Fibroblast of gingiva (primary cell): ENCODE measurements at regions not wholly inside any gene's neighbourhood (a gene's known extent, or its start where the extent isn't known, plus 50 kb on each side); places are given as distances from the start of the nearest gene placed in this dataset.
"Not testable (repeated sequence)": the region's sequence is repeated elsewhere in the genome, so short reads cannot be mapped to it uniquely, and the experiment has no call there.

Experiments
- DNase-seq: peaks from one replicate; pipeline ENCODE4 v3.0.0-alpha.2; 2011; ENCODE audit warnings: low read depth

DNA sequence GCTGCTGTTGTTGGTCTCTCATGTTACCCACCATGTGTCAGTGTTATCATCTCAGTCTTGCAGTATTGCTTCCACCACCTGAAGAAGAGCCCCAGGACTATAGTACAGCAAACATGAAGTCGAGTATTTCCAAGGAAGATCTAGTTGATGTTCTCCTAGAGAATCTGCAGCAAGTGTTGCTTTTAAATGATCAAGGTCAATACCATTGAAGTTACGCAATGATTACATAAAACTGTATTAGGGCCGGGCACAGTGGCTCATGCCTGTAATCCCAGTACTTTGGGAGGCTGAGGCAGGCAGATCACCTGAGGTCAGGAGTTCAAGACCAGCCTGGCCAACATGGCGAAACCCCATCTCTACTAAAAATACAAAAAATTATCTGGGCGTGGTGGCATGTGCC is 173.9 kb downstream of the TJP1 start:
- DNase-seq, result not testable (repeated sequence)

DNA sequence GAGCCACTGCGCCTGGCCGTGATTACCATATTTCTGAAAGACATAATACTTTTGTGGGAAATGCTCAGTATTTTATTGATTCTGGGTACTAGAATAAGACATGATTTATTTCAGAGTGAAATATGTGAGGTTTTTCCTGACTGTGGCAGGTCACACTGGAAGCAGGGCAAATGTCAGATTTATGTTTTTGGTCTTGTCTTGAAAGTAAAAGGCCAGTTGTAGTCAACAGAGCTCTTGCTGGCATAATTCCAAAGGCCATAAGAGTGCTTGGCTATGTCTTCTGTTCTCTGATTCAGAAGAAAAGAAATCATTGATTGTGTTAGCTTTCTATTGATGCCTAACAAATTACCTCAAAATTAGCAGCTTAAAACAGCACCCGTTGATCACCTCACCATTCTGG is 176.4 kb downstream of the TJP1 start:
- DNase-seq, result no peak

DNA sequence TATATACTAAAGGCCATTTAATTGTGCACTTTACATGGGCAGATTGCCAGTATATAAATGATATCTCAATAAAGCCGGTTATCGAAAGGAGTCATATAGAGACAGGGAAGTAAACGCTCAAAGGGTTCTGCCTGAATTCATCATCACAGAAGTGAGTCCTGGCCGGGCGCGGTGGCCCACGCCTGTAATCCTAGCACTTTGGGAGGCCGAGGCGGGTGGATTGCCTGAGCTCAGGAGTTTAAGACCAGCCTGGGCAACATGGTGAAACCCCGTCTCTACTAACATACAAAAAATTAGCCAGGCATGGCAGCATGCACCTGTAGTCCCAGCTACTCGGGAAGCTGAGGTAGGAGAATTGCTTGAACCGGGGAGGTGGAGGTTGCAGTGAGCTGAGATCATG is 177.9 kb downstream of the TJP1 start:
- not testable (repeated sequence) for DNase-seq

DNA sequence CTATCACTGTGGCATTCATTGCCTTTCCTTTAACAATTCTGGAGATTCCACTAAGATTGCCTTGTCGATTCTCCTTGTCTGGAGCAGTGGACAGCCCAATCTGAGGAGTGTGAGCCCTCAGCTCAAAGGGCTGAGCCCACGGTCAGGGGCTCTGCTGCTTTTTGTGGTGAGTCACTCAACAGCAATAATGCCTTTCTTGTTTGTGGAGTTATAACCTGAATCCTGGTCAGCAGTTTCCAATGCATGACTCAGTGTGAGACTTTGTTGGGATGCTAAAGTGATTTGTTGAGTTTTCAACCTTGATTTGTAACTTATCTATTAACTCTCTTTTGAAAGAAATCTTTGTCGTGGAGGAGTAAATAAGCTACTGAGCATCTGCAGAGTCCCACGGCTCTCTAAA is 183.5 kb downstream of the TJP1 start:
- no peak for DNase-seq

DNA sequence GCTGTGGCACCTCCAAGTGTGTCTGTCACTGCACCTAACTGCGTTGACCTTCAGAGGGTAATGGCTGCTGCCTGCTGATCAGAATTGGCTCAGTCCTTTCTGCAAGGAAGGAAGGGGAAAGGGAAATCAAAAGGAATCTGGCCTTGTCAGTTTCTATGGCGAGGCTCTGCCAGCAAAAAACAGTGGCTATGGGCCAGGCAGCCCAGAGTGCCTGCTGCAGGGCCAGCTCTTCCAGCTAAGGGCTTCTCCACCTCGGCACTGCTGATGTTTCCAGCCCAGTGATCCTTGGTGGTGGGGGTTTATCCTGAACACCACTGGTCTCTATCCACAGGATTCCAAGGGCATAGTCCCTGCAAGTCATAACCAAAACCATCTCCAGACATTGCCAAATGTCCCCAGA is 184.3 kb downstream of the TJP1 start:
- DNase-seq, result no peak

DNA sequence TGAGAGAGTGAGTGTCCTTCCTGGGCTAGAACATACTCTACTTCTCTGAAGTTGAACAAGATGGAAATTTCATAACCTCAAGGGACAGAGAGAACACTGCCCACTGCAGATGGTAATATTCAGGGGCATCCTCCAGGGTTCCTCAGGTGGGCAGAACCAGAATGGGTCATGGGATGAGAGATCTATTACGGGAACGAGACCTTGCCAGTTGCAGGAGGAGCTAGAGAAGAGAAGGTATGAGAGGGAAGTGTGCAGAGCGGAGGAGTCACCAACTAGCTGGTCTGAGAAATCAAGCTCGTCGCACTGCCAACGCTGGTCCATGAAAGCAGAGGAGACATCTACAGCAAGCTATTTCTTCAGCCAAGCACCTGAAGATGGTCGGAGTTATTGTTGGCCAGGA is 184.7 kb downstream of the TJP1 start:
- no peak for DNase-seq

DNA sequence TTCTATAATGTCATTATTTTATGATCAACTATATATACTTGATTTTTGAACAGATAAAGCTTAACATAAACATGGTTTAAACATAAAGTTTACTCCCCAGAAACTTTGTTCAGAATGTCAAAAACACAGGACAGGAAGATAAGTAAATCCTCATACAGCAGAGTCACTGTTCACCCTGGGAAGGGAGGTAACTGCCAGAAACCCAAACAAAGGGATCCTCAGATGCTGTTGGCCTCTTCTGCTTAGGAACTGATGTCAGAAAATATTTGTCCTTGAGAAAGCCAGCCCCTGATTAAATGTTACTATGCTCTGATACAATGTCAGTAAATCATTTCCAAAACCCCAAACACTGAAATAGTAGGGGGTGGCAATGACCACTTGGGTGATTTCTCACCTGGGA is 185.3 kb downstream of the TJP1 start:
- DNase-seq, result no peak

DNA sequence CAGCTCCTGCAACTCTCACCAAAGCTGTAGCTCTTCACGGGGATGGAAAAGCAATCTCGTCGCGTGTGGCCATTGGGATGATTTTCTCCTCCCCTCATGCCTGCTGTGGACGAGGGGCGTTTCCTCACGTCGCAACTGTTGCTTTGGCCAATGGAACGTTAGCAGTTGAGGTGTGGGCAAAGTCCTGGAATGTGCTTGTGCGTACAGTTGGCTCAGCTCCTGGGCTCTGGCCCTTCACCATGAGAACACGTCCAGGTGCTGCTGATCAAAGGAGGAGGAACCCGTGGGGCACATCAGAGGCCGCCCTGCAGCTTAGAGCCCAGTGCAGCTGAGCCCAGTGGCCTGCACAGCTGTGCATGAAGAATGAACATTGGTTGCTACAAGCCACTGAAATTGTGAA is 186.1 kb downstream of the TJP1 start:
- no peak for DNase-seq

DNA sequence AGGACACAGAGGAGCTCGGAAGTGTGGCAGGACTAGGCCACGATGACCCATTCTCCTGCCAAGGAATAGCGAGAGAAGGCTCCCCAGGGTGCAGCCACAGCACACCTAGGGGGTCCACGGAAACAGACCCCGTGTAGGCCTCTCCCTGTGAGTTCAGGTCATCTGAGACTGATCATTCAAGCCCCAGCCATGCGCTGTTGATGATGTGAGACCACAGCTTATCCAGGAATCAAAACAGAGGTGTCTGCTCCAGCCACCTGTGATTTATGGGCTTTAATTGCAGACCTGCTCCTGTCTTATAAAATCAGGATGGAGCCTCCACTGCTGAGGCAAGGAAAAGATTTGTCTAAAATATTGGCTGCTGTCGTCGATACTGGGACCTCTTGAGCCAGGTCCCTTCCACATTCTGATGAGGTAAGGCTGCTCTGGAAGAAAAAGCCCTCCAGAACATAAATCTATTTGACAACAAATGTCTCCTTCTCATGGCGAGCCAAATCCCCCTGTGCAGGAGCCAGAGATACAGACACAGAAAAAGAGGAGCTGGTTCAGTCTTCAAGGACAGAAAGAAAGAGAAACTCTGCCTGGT is 186.7 kb downstream of the TJP1 start:
- DNase-seq, result no peak

DNA sequence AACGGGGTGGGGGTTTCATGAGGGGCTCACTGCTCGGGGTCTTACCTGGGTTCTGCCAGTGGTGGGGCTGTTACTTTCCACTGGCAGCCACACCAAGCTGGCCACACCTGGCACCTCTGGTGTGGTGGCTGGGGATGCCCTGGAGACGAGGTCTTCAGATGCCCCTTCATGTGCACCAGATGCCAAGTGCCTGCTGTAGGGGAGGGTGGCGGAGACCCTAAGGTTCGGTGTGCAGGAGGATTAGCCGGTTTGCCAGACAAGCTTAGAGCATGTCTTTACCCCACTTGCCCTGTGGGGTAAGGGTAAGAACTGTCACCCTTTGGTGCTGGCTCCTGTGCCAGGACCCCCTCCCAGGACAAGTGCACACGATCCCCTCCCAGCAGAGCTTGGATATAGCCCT is 188.3 kb downstream of the TJP1 start:
- no peak for DNase-seq

DNA sequence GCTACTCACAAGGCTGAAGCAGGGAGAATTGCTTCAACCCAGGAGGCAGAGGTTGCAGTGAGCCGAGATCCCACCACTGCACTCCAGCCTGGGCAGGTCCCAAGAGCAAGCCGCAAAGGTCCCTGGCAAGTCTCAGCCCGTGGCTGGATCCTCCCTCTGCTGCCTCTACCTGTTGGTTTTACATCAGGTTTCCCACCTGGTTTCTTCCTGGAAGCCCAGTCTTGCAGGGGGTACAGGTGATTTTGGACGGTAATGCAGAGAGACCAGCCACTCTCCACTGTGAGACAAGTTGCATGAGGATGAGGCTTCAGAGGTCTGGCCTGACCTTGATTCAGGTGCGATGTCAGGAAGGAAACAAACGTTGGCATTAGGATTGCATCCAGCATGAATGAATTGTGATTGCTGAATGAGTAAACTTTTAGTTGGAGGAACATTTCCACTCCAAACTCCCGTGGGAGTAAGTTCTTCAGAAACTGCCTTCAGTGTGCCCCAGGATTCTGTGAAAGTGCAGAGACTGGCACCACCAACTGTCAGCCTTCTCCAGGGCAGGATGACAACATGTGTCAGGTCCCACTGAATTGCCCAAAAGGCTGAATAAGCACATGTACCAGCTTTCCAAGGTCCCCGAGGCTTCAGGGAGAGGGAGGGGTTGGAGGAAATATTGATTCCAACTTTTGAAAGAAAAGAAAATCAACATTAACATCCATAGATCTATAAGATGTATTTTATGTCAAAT is 189.4 kb downstream of the TJP1 start:
- no peak for DNase-seq

DNA sequence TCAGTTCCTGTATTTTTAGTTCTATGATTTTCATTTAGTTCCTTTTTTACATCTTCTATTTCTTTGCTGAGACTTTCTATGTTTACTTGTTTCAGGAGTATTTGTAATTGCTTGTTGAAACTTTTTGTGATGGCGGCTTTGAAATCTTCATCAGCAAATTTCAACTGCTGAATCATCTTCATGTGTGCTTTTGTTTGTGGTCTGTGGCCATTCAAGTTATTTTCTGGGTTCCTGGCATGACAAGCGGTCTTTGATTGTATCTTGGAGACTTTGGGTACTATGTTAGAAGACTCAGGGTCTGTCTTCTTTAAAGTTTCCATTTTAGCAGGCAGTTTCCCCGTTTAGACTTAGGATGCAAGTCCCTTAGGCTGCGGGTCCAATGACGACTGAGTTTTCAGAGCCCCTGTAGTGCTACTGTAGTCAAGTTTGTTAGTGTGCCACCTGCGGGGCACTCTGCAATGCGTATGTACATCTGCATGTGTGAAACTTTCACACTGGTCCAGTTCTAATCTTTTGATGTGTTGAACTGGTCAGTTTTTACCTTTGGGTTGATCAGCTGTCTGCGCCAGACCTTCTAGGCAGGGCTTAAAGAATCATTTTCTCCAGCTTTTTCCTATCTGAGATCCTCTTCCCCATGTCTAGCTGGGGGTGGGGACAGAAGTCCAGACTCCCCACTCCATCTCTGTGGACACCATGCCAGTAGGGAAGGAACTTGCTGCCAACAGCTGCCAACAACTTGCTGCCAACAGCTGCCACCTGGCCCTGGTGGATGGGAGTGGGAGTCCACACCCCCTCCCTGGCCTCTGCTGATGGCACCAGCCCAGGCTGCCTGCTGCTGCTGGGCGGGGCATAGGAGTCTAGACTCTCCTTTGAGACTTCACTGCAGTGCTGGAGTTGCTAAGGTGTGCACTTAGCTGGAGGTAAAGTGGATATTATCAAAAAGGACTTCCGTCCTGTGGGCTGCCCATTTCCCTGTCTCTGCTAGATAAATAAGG is 190.9 kb downstream of the TJP1 start:
- DNase-seq, result no peak

DNA sequence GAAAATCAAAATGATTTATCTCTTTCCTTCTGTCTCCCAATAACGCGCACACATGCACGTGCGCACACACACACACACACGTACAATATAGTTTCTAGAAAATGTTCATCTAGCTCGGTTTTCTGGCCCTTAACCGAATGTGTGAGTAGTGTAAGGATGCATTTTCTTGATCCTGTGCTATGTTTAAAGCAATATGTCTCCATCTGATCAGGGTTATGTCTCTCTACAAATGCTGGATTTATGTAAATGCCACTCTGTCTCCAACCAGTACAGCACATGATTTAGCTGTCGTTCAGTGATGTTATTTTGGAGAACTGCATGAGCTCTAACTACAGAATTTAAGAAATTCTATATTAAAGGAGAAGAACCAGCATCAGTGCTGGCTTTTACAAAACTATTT is 198.0 kb downstream of the TJP1 start:
- DNase-seq, result no peak

DNA sequence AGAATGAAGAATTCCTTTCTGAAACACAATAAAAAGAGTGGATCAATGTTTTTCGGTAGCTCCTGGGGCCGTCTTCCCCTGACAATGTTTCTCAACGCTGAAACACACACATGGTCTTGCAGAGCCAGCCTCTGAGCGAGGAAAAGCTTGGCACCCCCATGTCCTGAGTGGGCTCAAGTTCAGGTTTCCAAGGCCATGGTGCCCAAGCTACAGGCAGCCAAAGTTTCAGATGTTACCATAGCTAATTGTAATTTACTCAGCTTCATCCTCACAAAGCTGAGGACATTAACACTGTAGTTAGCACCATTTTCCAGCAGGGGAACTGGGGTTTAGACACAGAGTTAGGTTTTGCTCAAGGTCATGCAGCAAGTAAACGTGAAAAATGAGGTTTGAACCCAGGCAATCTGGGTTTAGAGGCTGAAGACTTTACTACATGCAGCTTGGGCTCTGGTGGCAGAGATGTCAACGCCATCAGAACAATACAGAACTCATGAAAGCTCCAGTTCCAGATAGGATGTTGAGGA is 199.1 kb downstream of the TJP1 start:
- no peak for DNase-seq

DNA sequence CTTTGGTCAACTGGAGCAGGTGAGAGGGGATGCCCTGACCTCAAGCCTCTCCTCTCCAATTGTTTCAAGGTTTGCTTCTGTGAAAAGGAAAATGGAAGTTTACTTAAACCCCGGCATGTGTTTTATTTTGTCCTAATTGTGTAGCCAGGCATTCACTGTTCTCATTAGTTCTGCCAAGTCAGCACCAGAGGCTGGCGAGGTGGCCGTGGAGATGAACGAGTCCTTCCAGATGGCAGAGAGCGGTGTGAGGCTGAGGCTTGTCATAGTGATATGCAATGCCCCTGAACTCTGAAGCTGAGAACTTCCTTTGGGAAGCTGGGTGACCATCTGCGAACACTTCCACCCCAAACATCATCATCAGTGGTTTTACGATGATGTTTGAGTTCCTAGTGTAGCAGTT is 199.6 kb downstream of the TJP1 start:
- DNase-seq, result no peak

DNA sequence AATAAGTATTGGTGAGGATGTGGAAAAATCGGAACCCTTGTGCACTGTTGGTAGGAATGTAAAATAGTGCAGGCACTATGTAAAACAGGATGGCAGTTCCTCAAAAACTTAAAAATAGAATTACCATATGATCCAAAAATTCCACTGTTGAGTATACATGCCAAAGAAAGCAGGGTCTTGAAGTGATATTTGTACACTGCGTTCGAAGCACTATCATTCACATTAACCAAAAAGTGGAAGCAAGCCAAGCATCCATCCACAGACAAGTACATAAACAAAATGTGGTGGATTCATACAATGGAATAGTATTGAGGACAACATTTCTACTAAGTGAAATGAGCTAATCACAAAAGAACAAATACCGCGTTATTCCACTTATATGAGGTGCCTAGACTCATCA is 200.7 kb downstream of the TJP1 start:
- DNase-seq, result no peak

DNA sequence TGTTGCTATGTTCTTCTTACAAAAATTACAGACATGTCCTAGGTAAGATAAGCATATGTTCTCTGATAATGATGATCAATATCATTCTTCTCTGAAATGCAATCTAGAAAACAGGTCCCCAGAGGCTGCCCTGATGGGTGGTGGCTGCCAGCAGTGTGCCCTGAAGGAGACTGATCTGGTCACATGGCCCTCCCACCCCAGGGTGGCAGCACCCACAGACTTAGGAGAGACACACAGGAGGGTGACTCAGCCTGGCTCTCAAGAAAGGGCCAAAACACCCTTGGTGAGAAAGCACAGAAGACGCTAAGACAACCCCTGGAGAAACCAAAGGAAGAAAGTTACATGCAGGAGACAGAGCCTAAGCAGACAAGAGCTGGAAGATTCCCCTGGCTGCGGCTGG is 203.7 kb downstream of the TJP1 start:
- no peak for DNase-seq

DNA sequence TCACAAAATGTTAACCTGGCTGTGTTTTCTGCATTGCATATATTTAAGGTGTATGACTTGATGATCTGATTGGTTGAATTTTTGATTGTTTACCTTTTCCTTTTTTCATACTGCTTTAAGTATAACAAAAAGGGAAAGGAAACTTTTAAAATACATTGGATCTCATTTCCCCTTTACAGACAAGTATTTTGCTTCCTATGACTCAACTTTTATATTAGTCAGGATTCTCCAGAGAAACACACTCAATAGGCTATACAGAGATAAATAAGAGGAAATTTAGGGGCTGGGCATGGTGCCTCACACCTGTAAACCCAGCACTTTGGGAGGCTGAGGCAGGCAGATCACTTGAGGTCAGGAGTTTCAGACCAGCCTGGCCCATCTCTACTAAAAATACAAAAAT is 205.8 kb downstream of the TJP1 start:
- DNase-seq, result no peak

DNA sequence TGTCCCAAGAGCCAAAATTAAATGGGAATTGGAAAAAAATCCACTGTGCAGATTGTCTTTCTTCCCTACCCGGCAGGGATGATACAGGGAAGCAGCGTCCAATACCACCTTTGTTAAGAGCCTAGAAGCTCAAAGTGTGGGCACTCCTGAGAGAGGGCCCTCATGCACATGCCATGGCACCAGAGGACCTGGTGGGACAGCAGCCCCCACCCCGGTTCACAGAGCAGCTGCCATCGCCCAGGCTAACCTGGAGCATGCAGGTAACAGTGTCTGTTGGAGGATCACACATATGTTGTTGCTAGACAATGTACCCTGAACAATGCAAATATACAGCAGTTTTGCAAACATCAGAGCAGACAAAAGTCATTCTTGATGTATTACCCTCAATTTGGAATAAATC is 206.5 kb downstream of the TJP1 start:
- DNase-seq, result no peak

DNA sequence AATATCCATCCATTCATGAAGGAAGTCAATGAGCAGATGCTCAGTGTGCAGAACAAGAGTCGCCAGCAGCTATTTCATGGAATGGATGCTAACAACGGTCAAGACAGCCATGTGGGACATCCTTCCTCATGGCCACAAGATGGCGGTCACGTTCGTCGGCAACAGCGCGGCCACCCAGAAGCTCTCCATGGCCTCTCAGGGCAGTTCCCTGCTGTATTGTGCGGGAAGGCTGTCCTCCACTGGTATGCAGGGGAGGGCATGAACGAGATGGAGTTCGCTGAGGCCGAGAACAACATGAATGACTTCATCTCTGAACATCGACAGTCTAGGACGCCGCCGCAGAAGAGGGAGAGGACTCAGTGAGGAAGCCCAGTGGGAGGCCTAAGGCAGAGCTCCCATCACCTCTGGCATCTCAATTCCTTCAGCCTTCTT is 208.3 kb downstream of the TJP1 start:
- no peak for DNase-seq

DNA sequence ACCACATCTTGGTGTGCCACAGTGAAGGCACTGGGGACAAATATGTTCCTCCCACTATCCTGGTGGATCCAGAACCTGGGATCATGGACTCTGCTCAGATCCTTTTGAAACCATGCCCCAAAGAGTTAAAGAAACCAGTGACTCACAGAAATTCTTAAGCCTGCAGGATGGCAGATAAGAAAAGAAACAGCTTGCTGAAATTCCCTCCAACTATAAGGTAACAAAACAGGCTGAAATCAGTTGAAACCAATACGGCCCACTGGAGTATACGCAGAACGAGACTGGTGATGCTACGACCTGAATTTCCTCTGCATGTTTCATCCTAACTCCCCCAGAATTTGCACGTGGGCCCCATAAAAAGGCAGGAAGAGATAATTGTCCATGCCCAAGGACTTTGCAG is 209.6 kb downstream of the TJP1 start:
- no peak for DNase-seq

DNA sequence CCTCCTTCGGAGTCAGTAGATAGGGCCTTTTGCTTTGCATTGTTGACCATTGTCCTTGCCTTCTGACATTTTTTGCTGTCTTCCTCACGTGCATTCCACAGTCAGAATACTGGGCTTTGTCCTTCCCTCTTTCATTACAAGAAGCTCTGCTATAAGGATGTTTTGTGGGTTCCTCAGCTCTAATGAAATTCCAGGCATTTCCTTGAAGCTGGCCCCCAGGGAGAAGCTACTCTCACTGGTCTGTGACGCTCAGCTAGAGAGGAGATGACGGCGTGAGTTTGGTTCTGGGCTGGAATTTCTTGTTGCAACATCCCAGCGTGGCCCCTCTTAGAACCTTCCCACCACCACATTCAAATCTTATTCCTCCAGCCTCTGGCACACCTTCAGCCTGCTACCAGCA is 210.2 kb downstream of the TJP1 start:
- DNase-seq, result no peak

DNA sequence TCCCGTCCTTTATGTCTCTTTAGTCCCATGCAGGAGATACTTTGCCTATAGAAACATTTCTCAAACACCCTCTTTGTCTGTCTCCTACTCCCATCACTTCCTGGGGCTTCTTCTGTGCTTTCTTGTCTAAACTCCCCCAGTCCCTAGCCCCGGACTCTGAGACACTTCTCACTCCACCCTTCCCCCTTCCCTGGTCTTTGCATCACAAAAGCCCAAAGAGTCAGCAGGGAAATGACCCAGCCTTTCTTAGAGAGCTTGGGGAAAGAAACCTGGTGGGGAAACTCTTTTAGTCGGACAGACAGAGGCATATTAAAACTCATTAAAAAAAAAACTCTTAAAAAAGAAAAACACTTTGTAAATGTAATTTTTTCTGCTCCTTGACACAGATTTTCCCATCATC is 211.2 kb downstream of the TJP1 start:
- DNase-seq, result no peak
